Astrocyte (in vitro differentiated cells and primary cell): ENCODE measurements at regions not wholly inside any gene's neighbourhood (a gene's known extent, or its start where the extent isn't known, plus 50 kb on each side); places are given as distances from the start of the nearest gene placed in this dataset.

Source experiments
- DNase-seq: peaks from one replicate; pipeline ENCODE4 v3.0.0-alpha.2; 2010; ENCODE audit warnings: low read depth
- FAIRE-seq: peaks from 2 replicates; lab custom pipeline; 2011; peaks lifted over from hg19 to GRCh38; lab: Jason Lieb, UNC
- H2AFZ ChIP-seq: 2 replicates; pipeline ENCODE4 v1.6.0; 2012; ENCODE audit warnings: low read depth, low read length, inconsistent platforms
- H3K27ac ChIP-seq: 2 replicates; pipeline ENCODE4 v1.5.1; 2011; ENCODE audit warnings: low read depth, low read length, inconsistent platforms
- H3K27me3 ChIP-seq: 2 replicates; pipeline ENCODE4 v1.6.0; 2011; ENCODE audit warnings: low read length, inconsistent platforms; ENCODE audit not compliant: insufficient read depth
- H3K36me3 ChIP-seq: 2 replicates; pipeline ENCODE4 v1.5.1; 2011; ENCODE audit warnings: low read length, inconsistent platforms; ENCODE audit not compliant: insufficient read depth
- H3K4me1 ChIP-seq: 2 replicates; pipeline ENCODE4 v1.5.1; 2011; ENCODE audit warnings: low read length, inconsistent platforms; ENCODE audit not compliant: insufficient read depth
- H3K4me2 ChIP-seq: 2 replicates; pipeline ENCODE4 v1.6.0; 2012; ENCODE audit warnings: low read length, inconsistent platforms
- H3K4me3 ChIP-seq: 2 replicates; pipeline ENCODE4 v1.5.1; 2011; ENCODE audit warnings: low read depth, mild to moderate bottlenecking, low read length, inconsistent platforms; ENCODE audit not compliant: insufficient read depth
- H3K79me2 ChIP-seq: 2 replicates; pipeline ENCODE4 v1.6.0; 2012; ENCODE audit warnings: mild to moderate bottlenecking, low read length, inconsistent platforms; ENCODE audit not compliant: insufficient read depth
- H3K9ac ChIP-seq: 2 replicates; pipeline ENCODE4 v1.6.0; 2012; ENCODE audit warnings: mild to moderate bottlenecking, low read length, inconsistent platforms
- H3K9me3 ChIP-seq: 2 replicates; pipeline ENCODE4 v1.5.1; 2012; ENCODE audit warnings: low read depth, mild to moderate bottlenecking, low read length, inconsistent platforms; ENCODE audit not compliant: insufficient read depth
- H4K20me1 ChIP-seq: 2 replicates; pipeline ENCODE4 v1.6.0; 2012; ENCODE audit warnings: low read length, inconsistent platforms; ENCODE audit not compliant: insufficient read depth
- H3K27ac Mint-ChIP-seq: one replicate; pipeline ENCODE4 v1.8.0; 2021; ENCODE audit warnings: mild to moderate bottlenecking, mixed read lengths; ENCODE audit not compliant: unreplicated experiment
- H3K27me3 Mint-ChIP-seq: one replicate; pipeline ENCODE4 v1.8.0; 2021; ENCODE audit warnings: low read depth, mixed read lengths; ENCODE audit not compliant: unreplicated experiment
- H3K36me3 Mint-ChIP-seq: one replicate; pipeline ENCODE4 v1.8.0; 2021; ENCODE audit warnings: low read depth, mixed read lengths; ENCODE audit not compliant: unreplicated experiment
- H3K4me1 Mint-ChIP-seq: one replicate; pipeline ENCODE4 v1.8.0; 2021; ENCODE audit warnings: low read depth, mixed read lengths; ENCODE audit not compliant: unreplicated experiment
- H3K4me3 Mint-ChIP-seq: one replicate; pipeline ENCODE4 v1.8.0; 2021; ENCODE audit warnings: mild to moderate bottlenecking, moderate library complexity, mixed read lengths; ENCODE audit not compliant: unreplicated experiment
- H3K9me3 Mint-ChIP-seq: one replicate; pipeline ENCODE4 v1.8.0; 2021; ENCODE audit warnings: mild to moderate bottlenecking, mixed read lengths; ENCODE audit not compliant: unreplicated experiment
- CTCF ChIP-seq: IDR thresholded peaks from 2 replicates; pipeline ENCODE4 v1.5.1; 2011; ENCODE audit warnings: low read depth, mild to moderate bottlenecking, inconsistent platforms, low read length, moderate library complexity; ENCODE audit not compliant: insufficient read depth
- EZH2 ChIP-seq: IDR thresholded peaks from 2 replicates; pipeline ENCODE4 v1.6.1; 2012; ENCODE audit warnings: mild to moderate bottlenecking, low read length, inconsistent platforms; ENCODE audit not compliant: insufficient read depth

- H3K9me3 ChIP-seq, result no peaks in the 10 kb centered on the region
- H2AFZ ChIP-seq, result no peak overlapping the region
- no peaks in the 10 kb centered on the region for H3K36me3 ChIP-seq
- H3K27me3 Mint-ChIP-seq, result no peaks in the 10 kb centered on the region
- no peak overlapping the region for H3K4me2 ChIP-seq
- no peaks in the 10 kb centered on the region for H3K79me2 ChIP-seq
- FAIRE-seq, result no peak
- H3K4me1 ChIP-seq, result no peaks in the 10 kb centered on the region
- peak; percentile 78 for DNase-seq
- no peak overlapping the region for H3K27ac ChIP-seq
- H3K4me1 Mint-ChIP-seq, result peaks cover 3% of the 10 kb centered on the region
- peaks cover 18% of the 10 kb centered on the region for H3K9me3 Mint-ChIP-seq
- TF ChIP-seq CTCF (no peak), EZH2 (no peak)
- H3K4me3 Mint-ChIP-seq, result peak overlapping the region; percentile 31
- H3K4me3 ChIP-seq, result no peak overlapping the region
- peak overlapping the region; percentile 88 for H3K27ac Mint-ChIP-seq
- no peak overlapping the region for H3K9ac ChIP-seq
- H3K36me3 Mint-ChIP-seq, result peaks cover 3% of the 10 kb centered on the region
- H3K27me3 ChIP-seq, result no peaks in the 10 kb centered on the region
- H4K20me1 ChIP-seq, result no peaks in the 10 kb centered on the region
Measured at GRCh38 chr5:124927735-124928134, 181.3 kb upstream of the ZNF608 start.

GRCh38 chr5:124929000-124929399 lies 182.6 kb upstream of the ZNF608 start:
- DNase-seq (no peak), FAIRE-seq (no peak)
- H3K4me2 ChIP-seq, result no peak overlapping the region
- H3K4me3 Mint-ChIP-seq, result no peak overlapping the region
- peaks cover 3% of the 10 kb centered on the region for H3K4me1 ChIP-seq
- H2AFZ ChIP-seq, result no peak overlapping the region
- H3K27me3 ChIP-seq, result no peaks in the 10 kb centered on the region
- H4K20me1 ChIP-seq, result no peaks in the 10 kb centered on the region
- no peaks in the 10 kb centered on the region for H3K79me2 ChIP-seq
- no peaks in the 10 kb centered on the region for H3K9me3 ChIP-seq
- no peaks in the 10 kb centered on the region for H3K36me3 ChIP-seq
- no peak overlapping the region for H3K9ac ChIP-seq
- peaks cover 3% of the 10 kb centered on the region for H3K36me3 Mint-ChIP-seq
- peaks cover 18% of the 10 kb centered on the region for H3K9me3 Mint-ChIP-seq
- no peak overlapping the region for H3K4me3 ChIP-seq
- no peak overlapping the region for H3K27ac ChIP-seq
- H3K4me1 Mint-ChIP-seq, result peaks cover 3% of the 10 kb centered on the region
- no peak for TF ChIP-seq EZH2
- no peak for TF ChIP-seq CTCF
- no peaks in the 10 kb centered on the region for H3K27me3 Mint-ChIP-seq
- no peak overlapping the region for H3K27ac Mint-ChIP-seq

- no peak overlapping the region for H3K4me3 ChIP-seq
- H3K4me1 ChIP-seq, result peaks cover 13% of the 10 kb centered on the region
- no peaks in the 10 kb centered on the region for H4K20me1 ChIP-seq
- peak overlapping the region; percentile 27 for H3K27ac ChIP-seq
- Mint-ChIP-seq H3K36me3 (no peaks in the 10 kb centered on the region), H3K4me3 (no peak overlapping the region), H3K27me3 (no peaks in the 10 kb centered on the region), H3K4me1 (peaks cover 6% of the 10 kb centered on the region), H3K27ac (no peak overlapping the region), H3K9me3 (peaks cover 4% of the 10 kb centered on the region)
- H3K9ac ChIP-seq, result no peak overlapping the region
- FAIRE-seq (peak; percentile 45), DNase-seq (peak; percentile 78)
- H3K9me3 ChIP-seq, result no peaks in the 10 kb centered on the region
- H3K4me2 ChIP-seq, result no peak overlapping the region
- H3K27me3 ChIP-seq, result no peaks in the 10 kb centered on the region
- no peaks in the 10 kb centered on the region for H3K79me2 ChIP-seq
- H2AFZ ChIP-seq, result no peak overlapping the region
- TF ChIP-seq CTCF (no peak), EZH2 (no peak)
- H3K36me3 ChIP-seq, result no peaks in the 10 kb centered on the region
Measured at GRCh38 chr5:124932791-124933600, 186.6 kb upstream of the ZNF608 start.
